BE2C (cell line): ENCODE measurements at regions not wholly inside any gene's neighbourhood (a gene's known extent, or its start where the extent isn't known, plus 50 kb on each side); places are given as distances from the start of the nearest gene placed in this dataset.
A peak's percentile ranks its signal among the peaks of the same experiment; 100 is the strongest.

Experiments
- DNase-seq: peaks from one replicate; pipeline ENCODE4 v3.0.0-alpha.2; 2020
- H3K27me3 ChIP-seq: fragments of 250-450 bp; sonication (Bioruptor Pico); 2 replicates; pipeline ENCODE4 v1.5.1; 2020; ENCODE audit warnings: mild to moderate bottlenecking
- H3K36me3 ChIP-seq: fragments of 250-450 bp; sonication (Bioruptor Pico); 2 replicates; pipeline ENCODE4 v1.5.1; 2020; ENCODE audit warnings: mild to moderate bottlenecking
- H3K4me1 ChIP-seq: fragments of 250-450 bp; sonication (Bioruptor Pico); 2 replicates; pipeline ENCODE4 v1.5.1; 2020
- H3K4me3 ChIP-seq: 2 replicates; pipeline ENCODE4 v1.5.1; 2011; ENCODE audit warnings: low read depth, low read length
- H3K9me3 ChIP-seq: fragments of 250-450 bp; sonication (Bioruptor Pico); 2 replicates; pipeline ENCODE4 v1.5.1; 2020
- CTCF ChIP-seq: IDR thresholded peaks from 2 replicates; pipeline ENCODE4 v1.5.1; 2012; ENCODE audit warnings: mild to moderate bottlenecking, low read depth, low read length

- DNase-seq: peak; percentile 52
- Histone ChIP-seq H3K9me3 (no peaks in the 10 kb centered on the region), H3K27me3 (no peaks in the 10 kb centered on the region), H3K4me1 (no peaks in the 10 kb centered on the region), H3K4me3 (no peak overlapping the region), H3K36me3 (no peaks in the 10 kb centered on the region)
- peak; percentile 98 for TF ChIP-seq CTCF
Measured at GRCh38 chr13:53151336-53152056, 122.9 kb downstream of the OLFM4 start.

- no peak for TF ChIP-seq CTCF
- no peaks in the 10 kb centered on the region for H3K27me3 ChIP-seq
- no peak for DNase-seq
- H3K4me3 ChIP-seq: no peak overlapping the region
- H3K9me3 ChIP-seq: no peaks in the 10 kb centered on the region
- no peaks in the 10 kb centered on the region for H3K36me3 ChIP-seq
- H3K4me1 ChIP-seq: no peaks in the 10 kb centered on the region
Measured at GRCh38 chr13:53152057-53152421, 123.4 kb downstream of the OLFM4 start.

GRCh38 chr13:53158201-53158600, 129.6 kb downstream of the OLFM4 start:
- no peak for TF ChIP-seq CTCF
- H3K9me3 ChIP-seq: no peaks in the 10 kb centered on the region
- no peaks in the 10 kb centered on the region for H3K27me3 ChIP-seq

GRCh38 chr13:53159431-53159830, 130.8 kb downstream of the OLFM4 start:
- Histone ChIP-seq H3K27me3 (no peaks in the 10 kb centered on the region), H3K36me3 (no peaks in the 10 kb centered on the region), H3K4me1 (no peaks in the 10 kb centered on the region), H3K9me3 (no peaks in the 10 kb centered on the region), H3K4me3 (no peak overlapping the region)
- no peak for DNase-seq
- TF ChIP-seq CTCF: no peak

More at GRCh38 chr13:53158201-53158600, 129.6 kb downstream of the OLFM4 start:
- Histone ChIP-seq H3K36me3 (no peaks in the 10 kb centered on the region), H3K4me3 (no peak overlapping the region), H3K4me1 (no peaks in the 10 kb centered on the region)
- DNase-seq: no peak

- TF ChIP-seq CTCF: no peak
- no peaks in the 10 kb centered on the region for H3K9me3 ChIP-seq
- no peaks in the 10 kb centered on the region for H3K4me1 ChIP-seq
- no peaks in the 10 kb centered on the region for H3K27me3 ChIP-seq
- H3K36me3 ChIP-seq: no peaks in the 10 kb centered on the region
- no peak for DNase-seq
- no peak overlapping the region for H3K4me3 ChIP-seq
Measured at GRCh38 chr13:53160211-53160610, 131.6 kb downstream of the OLFM4 start.

- no peaks in the 10 kb centered on the region for H3K36me3 ChIP-seq
- no peak for DNase-seq
- H3K27me3 ChIP-seq: no peaks in the 10 kb centered on the region
- H3K4me1 ChIP-seq: no peaks in the 10 kb centered on the region
- H3K9me3 ChIP-seq: no peaks in the 10 kb centered on the region
- no peak overlapping the region for H3K4me3 ChIP-seq
- no peak for TF ChIP-seq CTCF
Measured at GRCh38 chr13:53161251-53161650, 132.6 kb downstream of the OLFM4 start.
